GM21360 (cell line): ENCODE measurements at regions not wholly inside any gene's neighbourhood (a gene's known extent, or its start where the extent isn't known, plus 50 kb on each side); places are given as distances from the start of the nearest gene placed in this dataset.
"Not testable (repeated sequence)": the region's sequence is repeated elsewhere in the genome, so short reads cannot be mapped to it uniquely, and the experiment has no call there.

ENCODE experiments used
- ATAC-seq: cut with Tn5 transposase; IDR thresholded peaks from one replicate; pipeline ENCODE4 v1.9.1; 2021; ENCODE audit warnings: mild to moderate bottlenecking, moderate library complexity; ENCODE audit not compliant: unreplicated experiment

DNA sequence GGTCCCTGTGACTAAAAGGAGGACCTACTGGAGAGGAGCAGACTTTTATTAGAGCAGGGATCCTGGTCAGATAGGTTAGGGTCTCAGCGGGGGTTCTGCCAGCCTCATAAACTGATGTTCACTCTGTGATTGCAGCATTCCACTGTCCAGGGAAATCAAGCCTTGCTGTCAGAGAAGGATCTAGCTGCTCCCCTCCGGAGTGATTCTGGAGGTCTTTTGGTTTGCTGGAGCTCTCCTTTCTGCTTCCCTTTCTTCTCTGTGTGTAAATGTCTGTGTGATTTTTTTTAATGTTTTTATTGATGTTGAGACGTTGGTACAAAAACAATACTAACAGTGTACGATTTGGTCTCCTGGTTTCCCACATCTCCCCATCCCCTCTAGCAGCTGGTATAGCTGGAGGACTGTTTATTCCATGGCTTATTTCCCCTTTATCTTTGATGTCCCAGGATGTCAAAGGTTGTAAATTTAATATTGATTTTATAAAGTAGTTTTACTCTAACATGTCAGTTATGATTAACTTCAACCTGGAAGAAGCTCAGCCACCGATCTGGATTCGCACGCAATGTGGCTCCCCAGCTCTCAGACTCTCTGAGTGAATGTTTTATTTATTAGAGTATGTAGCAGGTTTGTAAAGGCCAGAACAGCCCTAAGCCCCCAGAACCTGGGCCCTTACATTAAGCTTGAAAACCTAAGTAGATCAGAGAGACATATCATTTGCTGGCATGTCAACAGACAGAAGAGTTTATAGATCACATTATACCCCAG lies 202.3 kb upstream of the G2E3 start:
- ATAC-seq = no peak

GRCh38 chr14:30357791-30358190 lies 201.2 kb upstream of the G2E3 start:
- ATAC-seq = no peak

GRCh38 chr14:30362369-30363218 lies 196.4 kb upstream of the G2E3 start:
- ATAC-seq = no peak

GRCh38 chr14:30363219-30363880 lies 195.6 kb upstream of the G2E3 start:
- not testable (repeated sequence) for ATAC-seq

- ATAC-seq = no peak
These were observed 189.3 kb upstream of the G2E3 start for GRCh38 chr14:30369502-30370180.

DNA sequence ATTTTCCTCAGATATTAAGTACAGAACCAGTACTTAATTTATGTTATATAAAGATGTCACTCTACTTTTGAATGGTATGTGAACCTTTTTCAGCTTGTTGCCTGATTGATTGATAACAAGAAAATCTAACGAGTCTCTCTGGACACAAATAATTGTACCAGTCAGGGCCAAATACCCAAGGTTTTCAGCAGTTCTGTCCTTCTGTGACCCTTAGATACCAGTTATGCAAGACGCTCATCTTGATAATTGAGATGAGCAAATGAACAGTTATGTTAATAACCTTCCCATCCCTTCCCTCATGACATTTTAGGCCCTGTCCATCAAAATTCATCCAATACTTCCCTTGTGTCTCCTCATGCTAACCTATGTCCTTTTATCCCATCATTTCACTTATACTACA lies 185.9 kb upstream of the G2E3 start:
- ATAC-seq = no peak

DNA sequence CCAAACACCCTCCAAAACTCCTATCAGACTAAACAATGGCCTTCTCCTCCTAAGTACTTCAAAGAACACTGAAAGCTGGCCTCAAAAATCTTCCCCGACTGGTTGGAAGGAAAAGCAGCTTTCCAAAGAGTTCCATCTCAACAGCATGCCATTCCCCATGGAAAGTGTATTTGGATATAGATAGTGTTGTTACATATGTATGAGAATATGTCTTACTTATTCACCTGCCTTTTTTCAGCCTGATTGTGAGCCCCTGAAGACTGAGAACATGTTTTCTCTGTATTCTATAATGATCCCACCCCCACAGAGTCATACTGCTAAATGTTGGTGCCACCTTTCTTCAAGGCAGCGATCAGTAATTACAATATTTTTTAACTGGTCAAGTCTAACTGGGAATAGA lies 185.4 kb upstream of the G2E3 start:
- ATAC-seq = no peak

DNA sequence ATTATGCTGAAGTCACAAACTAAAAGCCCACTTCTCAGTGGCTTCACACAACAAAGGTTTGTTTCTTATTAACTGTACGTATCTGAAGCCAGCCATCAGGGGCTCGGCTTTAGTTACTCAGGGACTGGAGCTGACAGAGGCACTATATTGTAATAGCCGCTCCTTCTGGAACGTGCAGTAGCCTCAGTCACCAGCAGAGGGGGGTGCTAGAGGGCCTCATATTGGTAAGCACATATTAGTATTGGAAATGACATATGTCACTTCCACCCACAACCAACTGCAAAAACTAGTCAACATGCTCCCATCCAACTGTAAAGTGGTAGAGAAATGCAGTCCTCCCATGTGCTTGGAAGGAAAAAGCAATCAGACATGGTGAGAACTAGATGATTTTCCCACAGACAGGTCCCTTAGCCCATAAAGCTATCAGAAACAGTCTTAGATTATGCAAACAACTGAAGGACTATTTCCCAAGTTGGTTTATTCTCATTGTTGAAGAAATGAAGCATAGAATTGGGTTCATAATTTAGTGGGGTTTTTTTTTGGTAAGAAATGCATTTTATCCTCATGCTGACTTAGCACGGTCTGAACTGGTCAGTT lies 183.6 kb upstream of the G2E3 start:
- peak; percentile 92 for ATAC-seq

GRCh38 chr14:30381861-30382480 lies 177.0 kb upstream of the G2E3 start:
- ATAC-seq = no peak

- ATAC-seq = no peak
These were observed 173.0 kb upstream of the G2E3 start for GRCh38 chr14:30385925-30386324.

- no peak for ATAC-seq
These were observed 171.1 kb upstream of the G2E3 start for GRCh38 chr14:30387871-30388270.

DNA sequence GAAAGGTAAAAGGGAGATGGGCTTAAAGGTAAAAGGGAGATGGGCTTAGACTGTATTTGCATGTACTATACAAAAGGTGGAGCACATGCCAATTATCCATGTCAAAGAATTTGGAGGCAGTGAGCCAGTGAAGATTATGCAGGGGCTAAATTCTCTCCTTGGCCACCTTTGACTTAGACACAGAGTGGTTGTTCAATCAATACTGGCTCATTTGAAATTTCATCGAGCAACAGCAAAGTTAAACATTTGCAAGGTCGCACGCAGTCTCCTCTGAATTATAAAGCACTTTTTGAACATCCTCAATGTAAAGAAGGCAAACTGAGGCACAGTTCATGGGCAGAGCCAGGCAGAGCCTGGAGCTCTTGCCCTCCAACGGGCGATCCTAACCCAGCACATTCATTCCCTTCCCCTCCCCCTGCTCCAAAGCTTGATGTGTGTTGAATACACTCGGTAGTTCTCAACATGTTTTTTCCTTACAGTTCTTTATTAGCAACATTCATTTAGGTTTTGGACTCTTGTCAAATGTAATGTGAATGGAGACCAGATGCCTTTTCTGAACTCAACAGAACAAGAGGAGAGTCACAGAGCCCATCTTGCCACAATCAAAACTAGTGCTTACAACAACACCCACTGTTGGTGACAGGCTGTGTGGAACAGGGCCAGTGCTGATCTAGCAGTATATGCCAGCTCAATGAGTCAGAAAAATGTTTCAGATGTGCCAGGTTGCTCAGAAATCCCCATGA lies 169.7 kb upstream of the G2E3 start:
- ATAC-seq = no peak

- ATAC-seq = no peak
These were observed 169.0 kb upstream of the G2E3 start for GRCh38 chr14:30389877-30390385.

DNA sequence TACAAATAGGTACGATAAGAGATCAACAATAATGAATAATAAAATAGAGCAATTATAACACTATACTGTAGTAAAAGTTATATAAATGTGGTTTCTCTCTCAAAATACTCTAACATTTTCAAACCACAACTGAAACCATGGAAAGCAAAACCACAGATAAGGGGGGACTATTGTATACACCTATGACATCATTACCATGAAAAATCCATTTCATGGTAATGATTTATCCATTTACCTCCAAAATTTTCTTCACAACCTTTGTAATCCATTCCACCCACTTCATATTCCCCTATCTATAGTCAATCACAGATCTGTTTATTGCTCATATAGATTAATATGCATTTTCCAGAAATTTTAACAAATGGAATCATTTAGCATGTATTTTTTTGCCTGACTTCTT lies 163.9 kb upstream of the G2E3 start:
- no peak for ATAC-seq

DNA sequence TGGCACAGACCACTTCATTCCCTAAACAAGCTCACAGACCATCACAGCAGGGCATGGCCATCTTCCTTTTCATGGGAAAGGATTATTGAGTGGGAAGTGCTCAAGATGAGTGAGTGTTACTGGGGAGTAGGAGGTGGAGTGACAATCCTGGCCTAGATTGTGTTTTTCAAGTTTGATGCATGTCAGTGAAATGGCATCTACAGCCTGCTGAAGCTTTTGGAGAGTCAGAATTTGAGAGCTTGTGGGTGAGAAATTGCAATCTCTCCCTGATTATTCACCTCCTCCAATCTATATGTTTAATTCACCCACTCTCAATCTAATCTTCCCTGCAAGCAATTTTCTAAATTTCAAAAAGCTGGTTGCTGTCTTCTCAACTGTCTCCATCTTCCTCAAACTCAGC lies 156.1 kb upstream of the G2E3 start:
- no peak for ATAC-seq

- no peak for ATAC-seq
These were observed 155.2 kb upstream of the G2E3 start for GRCh38 chr14:30403791-30404190.

DNA sequence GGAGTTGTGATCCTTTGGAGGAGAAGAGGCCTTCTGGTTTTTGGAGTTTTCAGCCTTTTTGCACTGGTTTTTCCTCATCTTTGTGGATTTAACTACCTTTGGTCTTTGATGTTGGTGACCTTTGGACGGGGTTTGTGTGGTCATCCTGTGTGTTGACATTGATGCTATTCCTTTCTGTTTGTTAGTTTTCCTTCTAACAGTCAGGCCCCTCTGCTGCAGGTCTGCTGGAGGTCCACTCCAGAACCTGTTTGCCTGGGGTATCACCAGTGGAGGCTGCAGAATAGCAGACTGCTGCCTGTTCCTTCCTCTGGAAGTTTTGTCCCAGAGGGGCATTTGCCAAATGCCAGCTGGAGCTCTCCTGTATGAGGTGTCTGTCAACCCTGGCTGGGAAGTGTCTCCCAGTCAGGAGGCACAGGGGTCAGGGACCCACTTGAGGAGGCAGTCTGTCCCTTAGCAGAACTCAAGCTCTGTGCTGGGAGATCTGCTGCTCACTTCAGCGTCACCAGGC lies 149.4 kb upstream of the G2E3 start:
- not testable (repeated sequence) for ATAC-seq

- ATAC-seq = no peak
These were observed 148.0 kb upstream of the G2E3 start for GRCh38 chr14:30410986-30411385.

- not testable (repeated sequence) for ATAC-seq
These were observed 145.8 kb upstream of the G2E3 start for GRCh38 chr14:30413184-30413583.
